Activated naive CD8-positive, alpha-beta T cell (primary cell): ENCODE measurements at regions not wholly inside any gene's neighbourhood (a gene's known extent, or its start where the extent isn't known, plus 50 kb on each side); places are given as distances from the start of the nearest gene placed in this dataset.

Experiments
- H3K27ac Mint-ChIP-seq: one replicate; pipeline ENCODE4 v1.8.0; 2021; ENCODE audit warnings: mixed read lengths
- H3K27me3 Mint-ChIP-seq: one replicate; pipeline ENCODE4 v1.8.0; 2021; ENCODE audit warnings: mixed read lengths
- H3K36me3 Mint-ChIP-seq: one replicate; pipeline ENCODE4 v1.8.0; 2021; ENCODE audit warnings: mixed read lengths
- H3K4me1 Mint-ChIP-seq: one replicate; pipeline ENCODE4 v1.8.0; 2021; ENCODE audit warnings: low read depth, mixed read lengths
- H3K4me3 Mint-ChIP-seq: one replicate; pipeline ENCODE4 v1.8.0; 2021; ENCODE audit warnings: mild to moderate bottlenecking, mixed read lengths
- H3K9me3 Mint-ChIP-seq: one replicate; pipeline ENCODE4 v1.8.0; 2021; ENCODE audit warnings: low read depth, mixed read lengths

DNA sequence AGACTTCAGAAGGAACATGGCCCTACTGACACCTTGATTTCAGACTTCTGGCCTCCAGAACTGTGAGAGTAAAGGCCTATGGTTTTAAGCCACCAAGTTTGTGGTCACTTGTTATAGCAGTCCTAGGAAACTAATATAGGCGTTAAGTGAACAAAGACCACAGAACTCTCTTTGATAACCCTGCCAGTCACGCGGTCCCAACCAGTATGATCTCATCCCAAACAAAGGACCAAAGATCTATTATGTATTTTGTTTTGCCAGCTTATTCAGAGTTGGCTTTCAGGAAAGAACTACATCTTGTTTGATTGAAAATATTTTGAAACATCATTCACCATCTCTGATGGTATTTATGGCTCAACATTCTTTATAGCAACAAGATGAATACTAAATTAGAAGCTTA is 294.4 kb upstream of the SLCO3A1 start:
- H3K4me1 Mint-ChIP-seq, result no peaks in the 10 kb centered on the region
- H3K9me3 Mint-ChIP-seq, result no peaks in the 10 kb centered on the region
- H3K36me3 Mint-ChIP-seq, result no peaks in the 10 kb centered on the region
- H3K27ac Mint-ChIP-seq, result no peak overlapping the region
- H3K4me3 Mint-ChIP-seq, result no peak overlapping the region
- peaks cover 3% of the 10 kb centered on the region for H3K27me3 Mint-ChIP-seq

DNA sequence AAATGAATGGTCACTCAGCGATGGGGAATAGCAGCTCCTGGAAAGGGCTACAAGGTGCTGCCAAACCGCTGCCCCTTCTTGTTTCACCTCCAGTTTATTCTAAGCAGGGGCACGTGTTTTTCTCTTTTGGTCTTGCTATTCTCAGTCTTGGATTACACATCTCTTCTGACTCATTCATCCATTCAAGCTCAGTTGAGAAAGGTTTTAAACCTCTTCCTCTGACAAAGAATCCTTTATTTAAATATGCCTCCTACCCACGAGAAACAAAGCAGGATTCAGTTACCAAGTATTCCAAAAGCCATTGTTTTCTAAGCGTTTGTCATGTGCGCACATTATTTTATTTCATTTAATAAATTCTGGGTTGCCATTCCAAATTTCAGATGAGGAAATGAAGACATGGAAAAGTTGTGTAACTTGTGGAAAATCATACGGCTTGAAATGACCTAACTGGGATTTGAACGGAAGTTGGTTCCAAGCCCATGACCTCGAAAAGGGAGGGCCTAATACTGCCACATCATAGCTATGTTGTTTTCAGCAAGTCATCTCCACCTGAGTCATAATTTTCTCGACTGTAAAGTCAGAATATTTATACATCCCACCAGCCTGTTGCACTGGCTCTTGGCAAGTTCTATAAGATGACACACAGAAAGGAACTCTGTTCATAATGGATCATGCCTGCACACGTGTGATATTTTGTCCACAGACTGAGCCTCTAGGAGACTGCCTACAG is 292.0 kb upstream of the SLCO3A1 start:
- H3K4me1 Mint-ChIP-seq, result no peaks in the 10 kb centered on the region
- H3K9me3 Mint-ChIP-seq, result no peaks in the 10 kb centered on the region
- no peak overlapping the region for H3K27ac Mint-ChIP-seq
- peaks cover 7% of the 10 kb centered on the region for H3K27me3 Mint-ChIP-seq
- no peaks in the 10 kb centered on the region for H3K36me3 Mint-ChIP-seq
- no peak overlapping the region for H3K4me3 Mint-ChIP-seq

GRCh38 chr15:91562698-91563097 is 290.8 kb upstream of the SLCO3A1 start:
- no peak overlapping the region for H3K27ac Mint-ChIP-seq
- no peaks in the 10 kb centered on the region for H3K4me1 Mint-ChIP-seq
- H3K27me3 Mint-ChIP-seq, result peaks cover 5% of the 10 kb centered on the region
- H3K36me3 Mint-ChIP-seq, result no peaks in the 10 kb centered on the region
- no peak overlapping the region for H3K4me3 Mint-ChIP-seq
- no peaks in the 10 kb centered on the region for H3K9me3 Mint-ChIP-seq

DNA sequence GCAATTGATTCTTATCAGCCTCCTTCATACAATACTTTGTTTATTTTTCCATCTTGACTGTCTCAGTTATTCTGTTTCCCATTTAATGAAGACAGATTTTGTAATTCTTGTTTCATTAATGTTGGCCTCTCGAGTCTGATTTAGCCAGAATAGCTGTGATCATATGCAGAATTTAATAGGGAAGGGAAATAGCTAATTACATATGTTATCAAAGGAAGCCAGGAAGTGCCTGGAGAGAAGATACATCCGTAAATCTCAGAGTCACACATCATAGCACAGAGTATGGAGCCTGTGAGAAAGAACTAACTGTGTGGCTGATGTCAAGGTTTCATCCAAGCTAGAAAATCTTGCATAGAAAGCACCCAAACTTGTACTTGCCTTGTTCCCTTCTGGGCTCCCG is 288.9 kb upstream of the SLCO3A1 start:
- Mint-ChIP-seq H3K27ac (no peak overlapping the region), H3K4me3 (no peak overlapping the region), H3K4me1 (no peaks in the 10 kb centered on the region), H3K27me3 (peaks cover 6% of the 10 kb centered on the region), H3K9me3 (no peaks in the 10 kb centered on the region), H3K36me3 (no peaks in the 10 kb centered on the region)

DNA sequence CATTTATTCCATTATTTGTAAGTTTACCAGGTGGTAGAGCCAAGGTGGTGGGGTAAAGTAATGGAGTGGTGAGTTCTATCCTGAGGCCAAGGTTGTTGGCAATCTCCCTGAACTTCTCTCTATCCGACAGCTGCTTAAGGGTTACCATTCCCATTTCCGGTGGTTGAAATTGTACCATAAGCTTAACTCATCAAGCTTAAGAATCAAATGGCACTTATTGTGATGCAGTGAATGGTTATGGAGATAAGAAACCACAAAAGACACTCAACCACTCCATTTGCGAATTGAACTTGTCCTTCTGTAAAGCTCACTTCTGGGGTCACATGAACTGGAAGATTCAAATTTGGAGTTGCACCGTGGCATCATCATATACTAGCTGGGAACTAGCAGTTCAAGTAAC is 287.4 kb upstream of the SLCO3A1 start:
- peaks cover 7% of the 10 kb centered on the region for H3K27me3 Mint-ChIP-seq
- no peak overlapping the region for H3K4me3 Mint-ChIP-seq
- no peak overlapping the region for H3K27ac Mint-ChIP-seq
- H3K4me1 Mint-ChIP-seq, result no peaks in the 10 kb centered on the region
- no peaks in the 10 kb centered on the region for H3K36me3 Mint-ChIP-seq
- no peaks in the 10 kb centered on the region for H3K9me3 Mint-ChIP-seq

DNA sequence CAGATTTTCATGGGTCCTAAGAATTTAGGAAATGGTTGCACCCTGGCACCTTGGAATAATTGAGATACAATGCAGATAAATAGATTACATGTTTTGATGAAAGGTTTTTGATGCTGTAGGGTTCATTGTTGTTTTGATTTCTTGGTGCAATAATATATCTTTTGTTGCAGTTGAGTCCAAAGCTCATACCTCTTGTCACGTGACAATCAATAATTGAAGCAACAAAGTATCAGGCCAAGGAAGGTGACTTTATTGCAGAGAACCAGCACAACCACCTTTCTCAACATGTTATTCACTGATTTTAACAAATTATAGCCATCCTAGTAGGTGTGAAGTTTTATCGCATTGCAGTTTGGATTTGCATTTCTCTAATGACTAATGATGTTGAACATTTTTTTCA is 285.5 kb upstream of the SLCO3A1 start:
- no peaks in the 10 kb centered on the region for H3K4me1 Mint-ChIP-seq
- H3K27me3 Mint-ChIP-seq, result peaks cover 7% of the 10 kb centered on the region
- H3K27ac Mint-ChIP-seq, result no peak overlapping the region
- H3K4me3 Mint-ChIP-seq, result no peak overlapping the region
- H3K36me3 Mint-ChIP-seq, result no peaks in the 10 kb centered on the region
- no peaks in the 10 kb centered on the region for H3K9me3 Mint-ChIP-seq

DNA sequence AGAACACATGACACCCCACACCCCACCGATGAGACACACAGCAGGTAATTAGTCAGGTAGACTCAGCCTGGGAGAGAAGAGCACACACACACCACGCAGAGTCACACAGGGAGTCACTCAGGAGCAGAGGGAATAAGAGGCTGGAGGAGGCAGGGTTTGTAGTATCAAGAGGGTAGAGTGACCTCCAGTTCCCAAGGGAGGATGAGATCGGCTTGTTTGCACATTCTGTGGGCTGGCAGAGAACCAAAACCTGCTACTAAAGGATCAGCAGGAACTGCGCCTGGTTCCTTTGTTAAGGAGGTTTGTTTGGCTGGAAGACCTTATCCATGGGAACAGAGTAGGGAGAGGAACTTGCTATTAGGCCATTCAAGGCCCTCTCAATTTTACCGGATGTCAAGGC is 281.4 kb upstream of the SLCO3A1 start:
- Mint-ChIP-seq H3K4me3 (no peak overlapping the region), H3K36me3 (peaks cover 3% of the 10 kb centered on the region), H3K4me1 (no peaks in the 10 kb centered on the region), H3K9me3 (no peaks in the 10 kb centered on the region), H3K27me3 (peaks cover 3% of the 10 kb centered on the region), H3K27ac (no peak overlapping the region)

GRCh38 chr15:91576096-91576495 is 277.4 kb upstream of the SLCO3A1 start:
- Mint-ChIP-seq H3K36me3 (peaks cover 3% of the 10 kb centered on the region), H3K4me3 (no peak overlapping the region), H3K27me3 (peaks cover 2% of the 10 kb centered on the region), H3K9me3 (no peaks in the 10 kb centered on the region), H3K4me1 (no peaks in the 10 kb centered on the region), H3K27ac (no peak overlapping the region)

DNA sequence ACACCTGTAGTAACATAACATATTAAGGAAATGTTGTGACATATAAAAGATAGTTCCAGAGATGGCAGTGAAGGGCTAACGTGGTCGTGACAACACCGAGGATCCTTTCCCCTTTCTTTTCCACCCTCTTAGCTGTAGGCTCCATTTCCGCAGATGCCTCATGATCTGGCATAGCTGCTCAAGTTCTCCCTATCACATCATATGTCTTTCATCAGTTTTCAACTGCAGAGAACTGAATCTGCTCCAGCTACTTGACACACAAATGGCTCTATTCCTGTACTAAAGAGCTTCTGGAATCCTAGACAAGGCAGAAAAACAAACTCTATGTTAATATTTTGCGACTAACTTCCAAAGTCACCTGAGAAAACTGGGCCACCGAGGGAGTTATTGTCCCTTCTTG is 275.0 kb upstream of the SLCO3A1 start:
- H3K9me3 Mint-ChIP-seq, result no peaks in the 10 kb centered on the region
- H3K36me3 Mint-ChIP-seq, result peaks cover 2% of the 10 kb centered on the region
- no peak overlapping the region for H3K4me3 Mint-ChIP-seq
- peaks cover 8% of the 10 kb centered on the region for H3K27me3 Mint-ChIP-seq
- H3K27ac Mint-ChIP-seq, result no peak overlapping the region
- no peaks in the 10 kb centered on the region for H3K4me1 Mint-ChIP-seq

DNA sequence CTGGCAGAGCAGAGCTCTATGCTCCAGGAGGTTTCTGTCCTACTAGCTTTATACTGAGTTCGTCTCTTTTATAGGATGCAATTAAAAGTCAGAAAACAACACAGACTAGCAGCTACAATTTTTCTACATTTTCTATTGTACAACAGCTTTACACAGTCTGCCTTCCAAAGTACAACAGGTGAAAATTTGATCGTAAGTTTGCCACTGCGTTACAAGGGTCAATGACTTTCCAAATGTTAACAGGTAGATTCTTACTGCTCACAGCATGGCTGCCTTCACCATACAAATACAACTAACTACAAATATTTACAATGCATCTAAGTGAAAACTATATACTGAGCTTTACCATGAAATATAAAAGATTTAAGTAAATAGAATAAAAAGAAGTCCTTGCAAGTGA is 268.6 kb upstream of the SLCO3A1 start:
- no peak overlapping the region for H3K4me3 Mint-ChIP-seq
- no peaks in the 10 kb centered on the region for H3K9me3 Mint-ChIP-seq
- H3K36me3 Mint-ChIP-seq, result no peaks in the 10 kb centered on the region
- no peak overlapping the region for H3K27ac Mint-ChIP-seq
- H3K27me3 Mint-ChIP-seq, result peaks cover 6% of the 10 kb centered on the region
- H3K4me1 Mint-ChIP-seq, result no peaks in the 10 kb centered on the region

DNA sequence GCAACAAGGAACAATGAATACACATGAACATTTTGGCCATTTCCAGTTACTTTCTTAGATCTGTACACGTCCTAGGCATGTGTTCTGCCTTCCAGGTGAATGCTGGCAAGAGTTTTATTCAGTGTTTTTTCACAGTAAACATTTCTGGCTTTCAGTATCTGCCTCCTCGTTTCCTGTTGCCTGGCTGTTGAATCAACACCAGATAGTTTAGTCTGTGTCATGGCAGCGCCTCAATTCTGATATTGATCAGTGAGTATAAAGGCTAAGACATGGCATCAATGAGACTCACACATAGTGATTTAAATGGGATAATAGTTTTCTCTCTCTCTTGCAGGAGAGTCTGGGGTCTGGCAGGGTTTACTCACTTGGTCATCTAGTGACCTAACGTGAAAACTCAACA is 266.9 kb upstream of the SLCO3A1 start:
- H3K4me1 Mint-ChIP-seq, result no peaks in the 10 kb centered on the region
- no peaks in the 10 kb centered on the region for H3K9me3 Mint-ChIP-seq
- H3K27ac Mint-ChIP-seq, result no peak overlapping the region
- no peaks in the 10 kb centered on the region for H3K36me3 Mint-ChIP-seq
- no peak overlapping the region for H3K4me3 Mint-ChIP-seq
- peaks cover 6% of the 10 kb centered on the region for H3K27me3 Mint-ChIP-seq

GRCh38 chr15:91589360-91589759 is 264.1 kb upstream of the SLCO3A1 start:
- H3K9me3 Mint-ChIP-seq, result no peaks in the 10 kb centered on the region
- H3K27me3 Mint-ChIP-seq, result no peaks in the 10 kb centered on the region
- peaks cover 4% of the 10 kb centered on the region for H3K4me1 Mint-ChIP-seq
- H3K4me3 Mint-ChIP-seq, result no peak overlapping the region
- no peak overlapping the region for H3K27ac Mint-ChIP-seq
- no peaks in the 10 kb centered on the region for H3K36me3 Mint-ChIP-seq

GRCh38 chr15:91592567-91592966 is 260.9 kb upstream of the SLCO3A1 start:
- peaks cover 4% of the 10 kb centered on the region for H3K4me1 Mint-ChIP-seq
- peaks cover 6% of the 10 kb centered on the region for H3K27me3 Mint-ChIP-seq
- no peaks in the 10 kb centered on the region for H3K36me3 Mint-ChIP-seq
- H3K9me3 Mint-ChIP-seq, result no peaks in the 10 kb centered on the region
- no peak overlapping the region for H3K4me3 Mint-ChIP-seq
- H3K27ac Mint-ChIP-seq, result no peak overlapping the region

GRCh38 chr15:91593067-91593466 is 260.4 kb upstream of the SLCO3A1 start:
- no peak overlapping the region for H3K4me3 Mint-ChIP-seq
- H3K27ac Mint-ChIP-seq, result no peak overlapping the region
- H3K36me3 Mint-ChIP-seq, result no peaks in the 10 kb centered on the region
- H3K4me1 Mint-ChIP-seq, result peaks cover 4% of the 10 kb centered on the region
- no peaks in the 10 kb centered on the region for H3K9me3 Mint-ChIP-seq
- peaks cover 9% of the 10 kb centered on the region for H3K27me3 Mint-ChIP-seq

DNA sequence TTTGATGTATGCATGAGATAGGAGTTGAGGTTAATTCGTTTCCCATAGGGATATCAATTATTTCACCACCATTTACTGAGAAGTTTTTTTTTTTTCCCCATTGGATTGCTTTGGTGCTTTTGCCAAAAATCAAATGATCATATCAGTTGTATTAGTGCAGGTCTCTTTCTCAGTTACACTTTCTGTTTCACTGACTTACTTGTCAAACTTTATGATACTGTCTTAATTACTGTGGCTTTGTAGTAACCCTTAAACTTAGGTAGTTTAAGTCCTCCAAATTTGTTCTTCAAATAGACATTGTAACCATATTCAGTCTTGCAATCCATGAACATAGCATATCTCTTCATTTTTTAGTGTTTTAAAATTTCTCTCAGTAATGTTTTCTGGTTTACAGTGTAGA is 259.9 kb upstream of the SLCO3A1 start:
- peaks cover 4% of the 10 kb centered on the region for H3K4me1 Mint-ChIP-seq
- H3K9me3 Mint-ChIP-seq, result no peaks in the 10 kb centered on the region
- no peak overlapping the region for H3K4me3 Mint-ChIP-seq
- no peaks in the 10 kb centered on the region for H3K36me3 Mint-ChIP-seq
- H3K27me3 Mint-ChIP-seq, result peaks cover 14% of the 10 kb centered on the region
- H3K27ac Mint-ChIP-seq, result no peak overlapping the region

DNA sequence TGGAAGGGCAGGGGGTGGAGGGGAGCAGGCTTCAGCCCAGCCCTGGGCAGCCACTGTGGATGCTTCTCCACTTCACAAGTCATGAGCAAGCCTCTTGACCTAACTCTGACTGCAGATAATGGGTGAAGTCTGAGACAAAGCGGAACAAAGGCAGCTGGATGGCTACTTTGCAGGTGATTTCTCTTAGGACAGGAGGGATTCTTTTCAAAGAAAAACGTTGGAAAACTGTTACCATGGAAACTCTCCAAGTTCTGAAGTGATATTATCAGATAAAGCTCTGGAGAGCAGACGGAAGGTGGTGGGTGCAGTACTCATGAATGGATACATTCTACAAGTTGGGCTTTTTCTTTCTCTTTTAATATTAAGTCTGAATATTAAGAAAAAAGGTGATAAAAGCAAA is 254.2 kb upstream of the SLCO3A1 start:
- H3K27me3 Mint-ChIP-seq, result peaks cover 14% of the 10 kb centered on the region
- H3K4me1 Mint-ChIP-seq, result no peaks in the 10 kb centered on the region
- H3K27ac Mint-ChIP-seq, result no peak overlapping the region
- H3K4me3 Mint-ChIP-seq, result no peak overlapping the region
- no peaks in the 10 kb centered on the region for H3K36me3 Mint-ChIP-seq
- no peaks in the 10 kb centered on the region for H3K9me3 Mint-ChIP-seq
